IMR-90 (cell line): ENCODE measurements at regions not wholly inside any gene's neighbourhood (a gene's known extent, or its start where the extent isn't known, plus 50 kb on each side); places are given as distances from the start of the nearest gene placed in this dataset.

Experiments used
- ATAC-seq: fragments of 200-7000 bp; cut with Tn5 transposase; 2 replicates; pipeline ENCODE4 v1.9.1; 2020; ENCODE audit warnings: low read depth, mild to moderate bottlenecking, moderate library complexity
- BruUV-seq: library from RNA; stranded (reverse); fragments of 400-500 nt; replicated peaks from 2 replicates; lab custom pipeline; 2021; lab: Mats Ljungman, UMichigan
- CTCF ChIA-PET: fragments of 300-600 bp; formaldehyde crosslinking; extraction: SDS; loops from one replicate; lab custom pipeline; 2021; ENCODE audit warnings: antibody characterized with exemption; lab: Yijun Ruan, JAX
- POLR2A ChIA-PET: fragments of 300-600 bp; sonication (Branson Sonifier 250); formaldehyde crosslinking; loops from one replicate; lab custom pipeline; 2022; ENCODE audit warnings: antibody characterized with exemption; ENCODE audit not compliant: unreplicated experiment; lab: Charles Lee
- DNase-seq: peaks from one replicate; pipeline ENCODE4 v3.0.0; 2013
- H2AFZ ChIP-seq: replicated peaks from 2 replicates; pipeline ENCODE3; 2013; ENCODE audit warnings: low read length, mild to moderate bottlenecking; ENCODE audit not compliant: poor library complexity
- H2AK5ac ChIP-seq: 2 replicates; pipeline ENCODE4 v1.6.1; 2013; ENCODE audit warnings: low read depth, low read length, inconsistent platforms
- H2AK9ac ChIP-seq: replicated peaks from 2 replicates; pipeline ENCODE3; 2013; ENCODE audit warnings: mild to moderate bottlenecking, low read depth, low read length, moderate library complexity; ENCODE audit not compliant: poor library complexity
- H2BK120ac ChIP-seq: 2 replicates; pipeline ENCODE4 v1.6.1; 2013; ENCODE audit warnings: low read depth, low read length, inconsistent platforms
- H2BK15ac ChIP-seq: 3 replicates; pipeline ENCODE4 v1.6.1; 2013; ENCODE audit warnings: low read depth, low read length, inconsistent platforms
- H2BK20ac ChIP-seq: 2 replicates; pipeline ENCODE4 v1.6.1; 2013; ENCODE audit warnings: low read depth, mild to moderate bottlenecking, inconsistent platforms, low read length, moderate library complexity
- H2BK5ac ChIP-seq: 2 replicates; pipeline ENCODE4 v1.6.1; 2013; ENCODE audit warnings: mild to moderate bottlenecking, low read depth, low read length, inconsistent platforms; ENCODE audit not compliant: poor library complexity, severe bottlenecking
- H3K14ac ChIP-seq: replicated peaks from 2 replicates; pipeline ENCODE4 v1.6.1; 2013; ENCODE audit warnings: low read depth, low read length, inconsistent platforms
- H3K18ac ChIP-seq: 2 replicates; pipeline ENCODE4 v1.6.1; 2013; ENCODE audit warnings: low read depth, low read length, control low read depth
- H3K23ac ChIP-seq: 2 replicates; pipeline ENCODE4 v1.6.1; 2013; ENCODE audit warnings: low read depth, low read length, inconsistent platforms
- H3K27ac ChIP-seq: 2 replicates; pipeline ENCODE4 v1.5.1; 2013; ENCODE audit warnings: mild to moderate bottlenecking, control low read depth, low read length; ENCODE audit not compliant: insufficient read depth
- H3K27me3 ChIP-seq: 2 replicates; pipeline ENCODE4 v1.6.1; 2013; ENCODE audit warnings: low read length; ENCODE audit not compliant: control insufficient read depth, insufficient read depth
- H3K36me3 ChIP-seq: 2 replicates; pipeline ENCODE4 v1.6.1; 2013; ENCODE audit warnings: low read length, mixed read lengths; ENCODE audit not compliant: control insufficient read depth, insufficient read depth
- H3K4ac ChIP-seq: 2 replicates; pipeline ENCODE4 v1.6.1; 2013; ENCODE audit warnings: low read depth, low read length, inconsistent platforms
- H3K4me1 ChIP-seq: 2 replicates; pipeline ENCODE4 v1.6.1; 2013; ENCODE audit warnings: low read length, mixed read lengths; ENCODE audit not compliant: control insufficient read depth, insufficient read depth
- H3K4me2 ChIP-seq: 2 replicates; pipeline ENCODE4 v1.6.1; 2013; ENCODE audit warnings: low read depth, mild to moderate bottlenecking, control low read depth, low read length, moderate library complexity
- H3K4me3 ChIP-seq: 2 replicates; pipeline ENCODE4 v1.5.1; 2013; ENCODE audit warnings: low read depth, mild to moderate bottlenecking, control low read depth, low read length, moderate library complexity; ENCODE audit not compliant: insufficient read depth
- H3K56ac ChIP-seq: 2 replicates; pipeline ENCODE4 v1.6.1; 2013; ENCODE audit warnings: low read length, inconsistent platforms; ENCODE audit not compliant: insufficient read depth; ENCODE audit errors: extremely low read depth
- H3K79me1 ChIP-seq, 2 experiments: 2 replicates each; pipeline ENCODE4 v1.6.1; 2013; ENCODE audit warnings: low read length in 2 of 2, inconsistent platforms in 1 of 2, low read depth in 1 of 2
- H3K9ac ChIP-seq: 2 replicates; pipeline ENCODE4 v1.6.1; 2013; ENCODE audit warnings: low read depth, low read length, control low read depth
- H3K9me1 ChIP-seq: 2 replicates; pipeline ENCODE4 v1.6.1; 2013; ENCODE audit warnings: low read length, inconsistent platforms; ENCODE audit not compliant: insufficient read depth
- H3K9me3 ChIP-seq: 2 replicates; pipeline ENCODE4 v1.6.1; 2013; ENCODE audit warnings: low read length; ENCODE audit not compliant: control insufficient read depth, insufficient read depth
- H4K20me1 ChIP-seq: 2 replicates; pipeline ENCODE4 v1.6.1; 2013; ENCODE audit warnings: low read length, inconsistent platforms; ENCODE audit not compliant: insufficient read depth
- H4K5ac ChIP-seq: 2 replicates; pipeline ENCODE4 v1.6.1; 2013; ENCODE audit warnings: mild to moderate bottlenecking, low read depth, low read length, control low read depth
- H4K8ac ChIP-seq, 2 experiments: 2 replicates each; pipeline ENCODE4 v1.6.1; 2013; ENCODE audit warnings: low read depth in 2 of 2, low read length in 2 of 2, control low read depth in 1 of 2, inconsistent platforms in 1 of 2
- H4K91ac ChIP-seq: 2 replicates; pipeline ENCODE4 v1.6.1; 2013; ENCODE audit warnings: low read depth, low read length, inconsistent platforms; ENCODE audit not compliant: insufficient read depth
- BHLHE40 ChIP-seq: fragments of 150-350 bp; IDR thresholded peaks from 2 replicates; pipeline ENCODE4 v1.6.1; 2016; ENCODE audit warnings: mild to moderate bottlenecking, low read depth, low read length
- CEBPB ChIP-seq: IDR thresholded peaks from 2 replicates; pipeline ENCODE4 v1.6.1; 2012; ENCODE audit warnings: low read depth, low read length, improper control_type of control experiment
- CHD1 ChIP-seq: IDR thresholded peaks from 2 replicates; pipeline ENCODE4 v1.6.1; 2012; ENCODE audit warnings: low read depth, low read length, improper control_type of control experiment
- CTCF ChIP-seq: conservative IDR thresholded peaks from 2 replicates; pipeline ENCODE4 v1.5.1; 2012; ENCODE audit warnings: mild to moderate bottlenecking, low read depth, low read length, improper control_type of control experiment
- FOS ChIP-seq: fragments of 150-350 bp; IDR thresholded peaks from 2 replicates; pipeline ENCODE4 v1.6.1; 2016; ENCODE audit warnings: low read depth, low read length
- MAFK ChIP-seq: IDR thresholded peaks from 2 replicates; pipeline ENCODE4 v1.6.1; 2012; ENCODE audit warnings: low read depth, low read length, improper control_type of control experiment
- MAZ ChIP-seq: IDR thresholded peaks from 2 replicates; pipeline ENCODE4 v1.6.1; 2012; ENCODE audit warnings: low read depth, mild to moderate bottlenecking, low read length, improper control_type of control experiment, moderate library complexity, borderline replicate concordance
- NFE2L2 ChIP-seq: fragments of 150-350 bp; IDR thresholded peaks from 2 replicates; pipeline ENCODE4 v1.6.1; 2016; ENCODE audit warnings: low read depth, mild to moderate bottlenecking, low read length
- RAD21 ChIP-seq: IDR thresholded peaks from 2 replicates; pipeline ENCODE4 v1.6.1; 2012; ENCODE audit warnings: low read length, improper control_type of control experiment
- RCOR1 ChIP-seq: IDR thresholded peaks from 2 replicates; pipeline ENCODE4 v1.6.1; 2012; ENCODE audit warnings: mild to moderate bottlenecking, low read length, improper control_type of control experiment; ENCODE audit not compliant: insufficient replicate concordance
- RFX5 ChIP-seq: IDR thresholded peaks from 2 replicates; pipeline ENCODE4 v1.8.0; 2012; ENCODE audit warnings: low read depth, mild to moderate bottlenecking, low read length, moderate library complexity
- SMC3 ChIP-seq: fragments of 150-350 bp; IDR thresholded peaks from 2 replicates; pipeline ENCODE4 v1.6.1; 2016; ENCODE audit warnings: low read depth, mild to moderate bottlenecking, antibody characterized with exemption, low read length, moderate library complexity
- USF2 ChIP-seq: fragments of 150-350 bp; IDR thresholded peaks from 2 replicates; pipeline ENCODE4 v1.6.1; 2017; ENCODE audit warnings: mild to moderate bottlenecking, antibody characterized with exemption, low read length, low read depth
- WGBS, 2 experiments: methylation state at CpG; one replicate each; pipeline versions ENCODE4 v1.1.5 to v1.1.7; 2013; ENCODE audit warnings: missing lambda C conversion rate in 2 of 2; ENCODE audit not compliant: insufficient read length in 1 of 2; ENCODE audit errors: extremely low coverage in 2 of 2; 5-methylcytosine and 5-hydroxymethylcytosine counted together
- dilution Hi-C: fragments of 300-500 bp; cut with HindIII; formaldehyde crosslinking; loops from one replicate; pipeline ENCODE4 v1.14.3; 2018; ENCODE audit warnings: low sequenced_read_pairs; ENCODE audit not compliant: unreplicated experiment
- in situ Hi-C: fragments of 300-500 bp; cut with MboI; formaldehyde crosslinking; loops from 3 replicates; pipeline ENCODE4 v1.14.3; 2019; ENCODE audit warnings: low sequenced_read_pairs, inconsistent platforms, mixed read lengths
- intact Hi-C: fragments of 100-400 bp; cut with micrococcal nuclease; formaldehyde crosslinking; loops from 2 replicates; pipeline ENCODE4 v1.10.0; 2022
- TF ChIP-seq, protein P1 (sequence below): fragments of 150-350 bp; IDR thresholded peaks from 2 replicates; pipeline ENCODE4 v1.6.1; 2016; ENCODE audit warnings: low read depth, mild to moderate bottlenecking, low read length, moderate library complexity, borderline replicate concordance

DNA sequence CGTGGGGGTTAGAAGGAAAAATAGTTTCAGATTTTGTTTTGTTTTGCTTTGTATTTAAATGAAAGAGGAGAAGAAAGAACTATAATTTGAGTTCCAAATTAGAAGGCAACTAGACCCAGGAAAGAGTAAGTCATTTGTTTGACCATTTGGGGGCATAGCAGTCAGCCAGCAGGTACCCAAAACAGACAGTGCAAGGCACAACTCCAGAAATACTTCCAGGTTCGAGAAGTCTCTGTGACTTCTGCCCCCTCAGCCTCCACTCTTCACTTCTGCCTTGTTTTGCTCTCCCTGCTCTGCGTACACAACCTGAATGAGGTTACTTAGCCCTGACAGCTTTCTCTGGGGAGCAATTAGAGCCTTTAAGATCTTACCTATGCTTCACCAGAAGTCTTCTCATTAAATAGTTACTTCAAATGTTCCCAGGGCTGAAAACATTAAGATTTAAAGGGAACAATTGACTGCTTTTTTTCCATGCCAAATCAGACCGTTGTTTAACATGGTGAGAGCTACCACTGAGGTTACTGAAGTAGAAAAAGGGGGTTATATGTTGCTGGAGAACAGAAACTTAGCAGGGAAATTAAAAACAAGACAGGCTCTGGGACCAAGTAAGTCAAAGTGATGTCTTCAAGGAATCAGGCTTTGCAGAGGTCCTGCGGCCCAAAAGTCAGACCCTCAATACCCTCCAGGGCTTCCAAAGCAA is 216.9 kb downstream of the BCL11A start:
- no peak overlapping the region for H3K4me3 ChIP-seq
- no peak for DNase-seq

More for the DNA sequence above, 216.9 kb downstream of the BCL11A start:
- 40% methylated on average over 2 of the region's 5 CpGs; no CpG with 5 or more reads in 1 of the 2 experiments for WGBS, 2 experiments
- no peaks in the 10 kb centered on the region for H3K79me1 ChIP-seq
- H2BK120ac ChIP-seq = no peak overlapping the region
- no peak overlapping the region for H3K14ac ChIP-seq
- no peak overlapping the region for H2AK5ac ChIP-seq
- intact Hi-C loops (loop anchor here (1.0 kb wide), 1 partner anchor 214 kb away; no protein-coding TSS in a partner anchor), dilution Hi-C loops (no loop called here), in situ Hi-C loops (no loop called here)
- BruUV-seq = no TSS peak
- no peak overlapping the region for H4K91ac ChIP-seq
- H4K5ac ChIP-seq = no peak overlapping the region
- H3K23ac ChIP-seq = no peak overlapping the region
- POLR2A ChIA-PET = no interaction called here
- no peaks in the 10 kb centered on the region for H3K36me3 ChIP-seq
- no peaks in the 10 kb centered on the region for H3K4me1 ChIP-seq
- H4K8ac ChIP-seq = no peak overlapping the region
- no peak overlapping the region for H2AK9ac ChIP-seq
- ATAC-seq = no peak
- no peak for TF ChIP-seq FOS
- TF ChIP-seq CTCF = no peak
- TF ChIP-seq RFX5 = no peak
- TF ChIP-seq CEBPB = no peak
- TF ChIP-seq MAFK = no peak
- TF ChIP-seq, protein P1, sequence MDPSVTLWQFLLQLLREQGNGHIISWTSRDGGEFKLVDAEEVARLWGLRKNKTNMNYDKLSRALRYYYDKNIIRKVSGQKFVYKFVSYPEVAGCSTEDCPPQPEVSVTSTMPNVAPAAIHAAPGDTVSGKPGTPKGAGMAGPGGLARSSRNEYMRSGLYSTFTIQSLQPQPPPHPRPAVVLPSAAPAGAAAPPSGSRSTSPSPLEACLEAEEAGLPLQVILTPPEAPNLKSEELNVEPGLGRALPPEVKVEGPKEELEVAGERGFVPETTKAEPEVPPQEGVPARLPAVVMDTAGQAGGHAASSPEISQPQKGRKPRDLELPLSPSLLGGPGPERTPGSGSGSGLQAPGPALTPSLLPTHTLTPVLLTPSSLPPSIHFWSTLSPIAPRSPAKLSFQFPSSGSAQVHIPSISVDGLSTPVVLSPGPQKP = no peak
- TF ChIP-seq MAZ = no peak
- TF ChIP-seq USF2 = no peak
- no peak for TF ChIP-seq NFE2L2
- no peak for TF ChIP-seq RCOR1
- TF ChIP-seq CHD1 = no peak
- no peak for TF ChIP-seq RAD21
- no peak for TF ChIP-seq BHLHE40
- no peak for TF ChIP-seq SMC3
- H3K9ac ChIP-seq = no peak overlapping the region
- CTCF ChIA-PET = interaction anchor here (1.0 kb wide), 1 partner anchor 16 kb away, joined by 3 read pairs; no protein-coding TSS in a partner anchor
- H2AFZ ChIP-seq = no peak overlapping the region
- no peak overlapping the region for H2BK5ac ChIP-seq
- no peaks in the 10 kb centered on the region for H3K9me1 ChIP-seq
- no peak overlapping the region for H3K56ac ChIP-seq
- H3K4ac ChIP-seq = no peak overlapping the region
- no peak overlapping the region for H2BK15ac ChIP-seq
- no peaks in the 10 kb centered on the region for H3K9me3 ChIP-seq
- H3K18ac ChIP-seq = no peak overlapping the region
- H3K27ac ChIP-seq = no peak overlapping the region
- H4K20me1 ChIP-seq = no peaks in the 10 kb centered on the region
- no peak overlapping the region for H3K4me2 ChIP-seq
- no peaks in the 10 kb centered on the region for H3K27me3 ChIP-seq
- H2BK20ac ChIP-seq = no peak overlapping the region
